ENCODE measurements at regions not wholly inside any gene's neighbourhood (a gene's known extent, or its start where the extent isn't known, plus 50 kb on each side); places are given as distances from the start of the nearest gene placed in this dataset.

DNA sequence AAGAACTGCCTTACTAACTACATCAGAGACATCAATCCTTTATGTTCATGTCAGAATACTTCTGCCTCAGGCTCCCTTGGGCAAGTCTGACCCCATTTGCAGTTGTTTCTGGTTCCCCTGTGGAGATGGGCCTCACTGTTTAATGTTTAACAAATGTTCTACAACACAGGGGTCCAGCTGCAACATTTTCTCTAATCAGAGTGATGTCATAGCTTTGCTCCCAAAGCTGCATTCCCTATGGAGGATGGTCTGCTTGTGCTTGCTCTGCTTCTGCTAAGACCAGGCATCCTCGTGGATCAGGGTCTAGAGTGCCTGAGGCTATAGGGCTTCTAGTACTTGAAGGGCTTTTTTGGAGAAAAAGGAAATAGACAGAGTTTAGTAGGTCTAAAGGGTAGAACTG, 1071.2 kb downstream of the TTLL7 start:
- intact Hi-C loops (cut with DNase I), result no loop called here
- Histone ChIP-seq H3K4me3 (no peak overlapping the region), H3K36me3 (no peaks in the 10 kb centered on the region), H3K27me3 (ENCODE audit: low read depth) (no peaks in the 10 kb centered on the region), H3K27ac (no peak overlapping the region), H3K4me1 (no peaks in the 10 kb centered on the region), H3K9me3 (no peaks in the 10 kb centered on the region)
- ATAC-seq, result no peak
- no peak for DNase-seq
- TF ChIP-seq, protein P1, sequence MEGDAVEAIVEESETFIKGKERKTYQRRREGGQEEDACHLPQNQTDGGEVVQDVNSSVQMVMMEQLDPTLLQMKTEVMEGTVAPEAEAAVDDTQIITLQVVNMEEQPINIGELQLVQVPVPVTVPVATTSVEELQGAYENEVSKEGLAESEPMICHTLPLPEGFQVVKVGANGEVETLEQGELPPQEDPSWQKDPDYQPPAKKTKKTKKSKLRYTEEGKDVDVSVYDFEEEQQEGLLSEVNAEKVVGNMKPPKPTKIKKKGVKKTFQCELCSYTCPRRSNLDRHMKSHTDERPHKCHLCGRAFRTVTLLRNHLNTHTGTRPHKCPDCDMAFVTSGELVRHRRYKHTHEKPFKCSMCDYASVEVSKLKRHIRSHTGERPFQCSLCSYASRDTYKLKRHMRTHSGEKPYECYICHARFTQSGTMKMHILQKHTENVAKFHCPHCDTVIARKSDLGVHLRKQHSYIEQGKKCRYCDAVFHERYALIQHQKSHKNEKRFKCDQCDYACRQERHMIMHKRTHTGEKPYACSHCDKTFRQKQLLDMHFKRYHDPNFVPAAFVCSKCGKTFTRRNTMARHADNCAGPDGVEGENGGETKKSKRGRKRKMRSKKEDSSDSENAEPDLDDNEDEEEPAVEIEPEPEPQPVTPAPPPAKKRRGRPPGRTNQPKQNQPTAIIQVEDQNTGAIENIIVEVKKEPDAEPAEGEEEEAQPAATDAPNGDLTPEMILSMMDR (IDR thresholded peaks at IDR 0.05), result no peak

DNA sequence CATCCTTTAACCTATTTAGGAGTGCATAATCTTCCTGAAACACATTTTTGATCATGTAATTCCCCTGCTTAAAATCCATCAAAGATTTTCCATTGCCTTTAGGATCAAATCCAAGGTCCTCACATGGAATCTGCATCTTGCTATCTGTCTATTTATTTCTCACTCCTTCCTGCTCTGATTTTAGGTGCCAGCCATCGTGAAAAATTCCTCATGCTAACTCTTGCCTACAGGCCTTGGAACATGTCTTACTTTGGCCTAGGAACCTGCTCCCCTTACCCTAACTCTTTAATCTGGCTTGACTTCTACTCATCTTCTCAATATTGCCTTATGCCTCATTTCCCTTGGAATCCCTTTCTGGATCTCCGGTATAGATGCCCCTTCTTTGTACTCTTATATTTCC, 1074.3 kb downstream of the TTLL7 start:
- ATAC-seq (no peak), DNase-seq (no peak)
- intact Hi-C loops (cut with DNase I), result no loop called here
- TF ChIP-seq, protein P1 (IDR thresholded peaks at IDR 0.05), result no peak
- no peaks in the 10 kb centered on the region for H3K9me3 ChIP-seq
- H3K4me1 ChIP-seq, result peaks cover 17% of the 10 kb centered on the region
- H3K27me3 ChIP-seq (ENCODE audit: low read depth), result no peaks in the 10 kb centered on the region
- H3K36me3 ChIP-seq, result no peaks in the 10 kb centered on the region
- no peak overlapping the region for H3K27ac ChIP-seq
- H3K4me3 ChIP-seq, result no peak overlapping the region

DNA sequence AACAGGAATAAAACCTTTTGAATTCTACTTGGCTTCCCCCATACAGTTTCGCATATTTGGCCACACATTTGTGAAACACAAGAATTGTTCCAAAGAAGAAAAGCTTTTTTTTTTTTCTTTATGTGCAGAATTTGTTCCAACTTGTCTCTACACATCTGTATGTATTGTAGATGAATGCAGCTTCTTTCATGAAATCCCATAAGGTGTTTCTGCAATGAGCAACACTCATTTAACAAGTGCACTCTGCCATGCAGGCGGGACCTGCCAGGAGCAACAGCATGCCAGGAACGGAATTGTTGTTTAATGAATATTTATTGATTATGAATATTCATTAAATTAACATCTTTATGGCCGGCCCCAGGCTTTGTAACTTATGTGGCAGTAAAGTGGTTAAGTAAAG, 1075.0 kb downstream of the TTLL7 start:
- no peaks in the 10 kb centered on the region for H3K27me3 ChIP-seq (ENCODE audit: low read depth)
- no peak overlapping the region for H3K4me3 ChIP-seq
- ATAC-seq (no peak), DNase-seq (no peak)
- H3K36me3 ChIP-seq, result no peaks in the 10 kb centered on the region
- intact Hi-C loops (cut with DNase I), result no loop called here
- TF ChIP-seq, protein P1 (IDR thresholded peaks at IDR 0.05), result no peak
- peaks cover 22% of the 10 kb centered on the region for H3K4me1 ChIP-seq
- H3K9me3 ChIP-seq, result no peaks in the 10 kb centered on the region
- H3K27ac ChIP-seq, result no peak overlapping the region

DNA sequence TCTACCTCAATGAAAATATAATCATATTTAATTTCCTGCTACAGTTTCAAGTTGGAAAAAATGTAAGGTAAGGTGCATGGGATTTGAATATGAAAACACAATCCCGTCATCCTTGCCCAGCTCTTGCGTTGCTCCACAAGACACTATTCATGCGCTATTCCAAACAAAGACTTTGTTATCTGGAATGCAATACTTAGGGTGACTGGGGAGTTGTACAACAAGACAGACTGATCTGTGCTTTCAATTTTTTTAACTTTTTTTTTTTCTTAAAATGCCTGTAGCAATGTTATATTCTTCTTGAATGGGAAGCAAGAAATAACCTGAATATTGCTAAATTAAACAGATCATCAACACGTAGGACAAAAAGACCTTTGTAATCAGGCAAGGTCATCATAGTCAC, 1077.2 kb downstream of the TTLL7 start:
- TF ChIP-seq, protein P1 (IDR thresholded peaks at IDR 0.05), result no peak
- intact Hi-C loops (cut with DNase I), result no loop called here
- H3K36me3 ChIP-seq, result no peaks in the 10 kb centered on the region
- DNase-seq (no peak), ATAC-seq (no peak)
- no peaks in the 10 kb centered on the region for H3K9me3 ChIP-seq
- H3K27ac ChIP-seq, result no peak overlapping the region
- peaks cover 22% of the 10 kb centered on the region for H3K4me1 ChIP-seq
- H3K27me3 ChIP-seq (ENCODE audit: low read depth), result no peaks in the 10 kb centered on the region
- no peak overlapping the region for H3K4me3 ChIP-seq

DNA sequence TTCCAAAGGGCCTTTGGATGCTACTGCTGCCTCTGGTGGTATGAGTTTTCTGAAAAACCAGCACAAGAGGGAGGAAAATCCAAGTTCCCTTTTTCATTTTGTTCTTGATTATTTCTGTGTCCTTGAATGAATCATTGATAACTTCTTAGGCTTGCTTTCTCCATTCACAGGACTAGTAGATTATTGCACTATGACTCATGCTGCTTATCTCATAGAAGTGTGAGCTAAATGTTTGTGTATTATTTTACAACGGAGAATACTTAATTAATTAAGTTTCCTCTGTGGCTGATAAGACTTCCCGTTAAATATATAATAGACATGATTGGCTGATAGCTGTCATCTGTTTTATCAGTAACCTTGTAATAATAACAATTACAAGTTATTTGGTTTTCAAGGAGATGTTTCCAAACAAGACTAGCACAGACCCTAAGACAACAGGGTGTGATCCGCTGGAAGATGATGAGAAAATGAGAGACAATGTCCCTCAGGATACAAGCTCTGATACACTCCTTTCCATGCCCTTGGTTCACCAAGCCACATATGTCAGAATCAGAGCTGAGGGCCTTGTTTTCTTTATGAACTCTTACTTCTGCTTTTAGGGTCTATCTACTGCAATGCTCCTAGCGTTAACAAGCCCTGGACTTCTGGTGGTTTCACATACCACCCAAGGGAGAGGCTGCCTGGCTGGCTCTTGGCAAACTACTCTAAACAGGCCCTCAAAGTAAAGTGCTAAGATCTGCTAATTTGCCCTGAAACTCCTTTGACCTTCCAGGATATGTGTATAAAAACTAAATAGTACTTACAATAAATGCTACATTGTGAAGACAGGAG, 1078.3 kb downstream of the TTLL7 start:
- intact Hi-C loops (cut with DNase I), result no loop called here
- DNase-seq (no peak), ATAC-seq (peak; percentile 67 to 68)
- H3K36me3 ChIP-seq, result no peaks in the 10 kb centered on the region
- H3K4me3 ChIP-seq, result no peak overlapping the region
- TF ChIP-seq, protein P1 (IDR thresholded peaks at IDR 0.05), result no peak
- H3K4me1 ChIP-seq, result peaks cover 22% of the 10 kb centered on the region
- no peaks in the 10 kb centered on the region for H3K9me3 ChIP-seq
- no peaks in the 10 kb centered on the region for H3K27me3 ChIP-seq (ENCODE audit: low read depth)
- no peak overlapping the region for H3K27ac ChIP-seq
